ENCODE measurements at regions not wholly inside any gene's neighbourhood (a gene's known extent, or its start where the extent isn't known, plus 50 kb on each side); places are given as distances from the start of the nearest gene placed in this dataset.

GRCh38 chr2:139585101-139585500 is 804.9 kb upstream of the NXPH2 start:
- H3K9me3 ChIP-seq (ENCODE audit: control insufficient read depth, low read depth, low read length) = no peaks in the 10 kb centered on the region
- H3K9me1 ChIP-seq (ENCODE audit: control insufficient read depth, extremely low read depth, insufficient read depth, low read length) = no peaks in the 10 kb centered on the region
- no peaks in the 10 kb centered on the region for H3K4me1 ChIP-seq (ENCODE audit: control insufficient read depth, extremely low read depth, insufficient read depth, low read length)
- FAIRE-seq = no peak
- no peak overlapping the region for H3K9ac ChIP-seq (ENCODE audit: control insufficient read depth, extremely low read depth, insufficient read depth, low read length)
- TF ChIP-seq EZH2 (IDR thresholded peaks at IDR 0.05; ENCODE audit: low read length) (no peak), CTCF (optimal IDR thresholded peaks at IDR 0.05 in 1 of 3, IDR thresholded peaks at IDR 0.05 in 1 of 3, conservative IDR thresholded peaks at IDR 0.05 in 1 of 3; ENCODE audit: extremely low read depth in 1 of 3, insufficient read depth in 2 of 3, low read length in 3 of 3) (no peak)
- no peak overlapping the region for H3K4me3 ChIP-seq (ENCODE audit: control insufficient read depth in 2 of 3, extremely low read depth in 1 of 3, insufficient read depth in 2 of 3, low read depth in 1 of 3, low read length in 3 of 3)
- no peaks in the 10 kb centered on the region for H3K27me3 ChIP-seq (ENCODE audit: control insufficient read depth, extremely low read depth, insufficient read depth, low read length)
- no peak overlapping the region for H3K27ac ChIP-seq (ENCODE audit: control insufficient read depth, insufficient read depth, low read length)
- no peaks in the 10 kb centered on the region for H4K20me1 ChIP-seq (ENCODE audit: control insufficient read depth, extremely low read depth, insufficient read depth, low read length)
- H3K79me2 ChIP-seq (ENCODE audit: control insufficient read depth, insufficient read depth, low read length) = no peaks in the 10 kb centered on the region
- no peak for DNase-seq (ENCODE audit: low read depth, low spot score)
- H2AFZ ChIP-seq (ENCODE audit: control insufficient read depth, low read length) = no peak overlapping the region
- dilution Hi-C loops (cut with MboI; ENCODE audit: extremely low pct_ligation_motif_present, low sequenced_read_pairs) = no loop called here
- no peak overlapping the region for H3K4me2 ChIP-seq (ENCODE audit: control insufficient read depth, extremely low read depth, insufficient read depth, low read depth, low read length)
- H3K36me3 ChIP-seq (ENCODE audit: control insufficient read depth in 2 of 2, extremely low read depth in 1 of 2, insufficient read depth in 2 of 2, low read length in 2 of 2) = no peaks in the 10 kb centered on the region

GRCh38 chr2:139574371-139574770 is 794.2 kb upstream of the NXPH2 start:
- dilution Hi-C loops (cut with MboI; ENCODE audit: extremely low pct_ligation_motif_present, low sequenced_read_pairs) = no loop called here
- Histone ChIP-seq H3K27me3 (ENCODE audit: control insufficient read depth, extremely low read depth, insufficient read depth, low read length) (no peaks in the 10 kb centered on the region), H3K27ac (ENCODE audit: control insufficient read depth, insufficient read depth, low read length) (no peak overlapping the region), H3K4me3 (ENCODE audit: control insufficient read depth in 2 of 3, extremely low read depth in 1 of 3, insufficient read depth in 2 of 3, low read depth in 1 of 3, low read length in 3 of 3) (no peak overlapping the region), H2AFZ (ENCODE audit: control insufficient read depth, low read length) (no peak overlapping the region), H3K79me2 (ENCODE audit: control insufficient read depth, insufficient read depth, low read length) (no peaks in the 10 kb centered on the region), H3K4me1 (ENCODE audit: control insufficient read depth, extremely low read depth, insufficient read depth, low read length) (no peaks in the 10 kb centered on the region), H3K9me1 (ENCODE audit: control insufficient read depth, extremely low read depth, insufficient read depth, low read length) (no peaks in the 10 kb centered on the region), H3K9me3 (ENCODE audit: control insufficient read depth, low read depth, low read length) (no peaks in the 10 kb centered on the region), H3K9ac (ENCODE audit: control insufficient read depth, extremely low read depth, insufficient read depth, low read length) (no peak overlapping the region), H3K4me2 (ENCODE audit: control insufficient read depth, extremely low read depth, insufficient read depth, low read depth, low read length) (no peak overlapping the region), H3K36me3 (ENCODE audit: control insufficient read depth in 2 of 2, extremely low read depth in 1 of 2, insufficient read depth in 2 of 2, low read length in 2 of 2) (no peaks in the 10 kb centered on the region), H4K20me1 (ENCODE audit: control insufficient read depth, extremely low read depth, insufficient read depth, low read length) (no peaks in the 10 kb centered on the region)
- FAIRE-seq (no peak), DNase-seq (ENCODE audit: low read depth, low spot score) (no peak)
- no peak for TF ChIP-seq CTCF (optimal IDR thresholded peaks at IDR 0.05 in 1 of 3, IDR thresholded peaks at IDR 0.05 in 1 of 3, conservative IDR thresholded peaks at IDR 0.05 in 1 of 3; ENCODE audit: extremely low read depth in 1 of 3, insufficient read depth in 2 of 3, low read length in 3 of 3)
- no peak for TF ChIP-seq EZH2 (IDR thresholded peaks at IDR 0.05; ENCODE audit: low read length)
